HepG2 (cell line): ENCODE measurements at regions not wholly inside any gene's neighbourhood (a gene's known extent, or its start where the extent isn't known, plus 50 kb on each side); places are given as distances from the start of the nearest gene placed in this dataset.

ENCODE experiments used
- ATAC-seq: fragments of 200-7000 bp; cut with Tn5 transposase; 3 replicates; pipeline ENCODE4 v1.9.1; 2020; ENCODE audit warnings: mild to moderate bottlenecking, moderate library complexity
- BruUV-seq: library from RNA; stranded (reverse); fragments of 400-500 nt; replicated peaks from 2 replicates; lab custom pipeline; 2021; lab: Mats Ljungman, UMichigan
- CTCF ChIA-PET: fragments of 300-600 bp; formaldehyde crosslinking; extraction: SDS; loops from one replicate; lab custom pipeline; 2021; ENCODE audit warnings: low total read pairs, inconsistent platforms, low intra/inter-chr PET ratio; lab: Yijun Ruan, JAX
- POLR2A ChIA-PET: fragments of 350-600 bp; sonication (Branson Sonifier 250); formaldehyde crosslinking; loops from one replicate; lab custom pipeline; 2020; ENCODE audit warnings: antibody characterized with exemption, inconsistent platforms; lab: Yijun Ruan, JAX
- DNase-seq: peaks from one replicate; pipeline ENCODE4 v3.0.0-alpha.2; 2015; ENCODE audit warnings: low spot score
- FAIRE-seq: peaks from 3 replicates; lab custom pipeline; 2011; peaks lifted over from hg19 to GRCh38; lab: Jason Lieb, UNC
- H2AFZ ChIP-seq: one replicate; pipeline ENCODE4 v1.6.1; 2011; ENCODE audit warnings: low read length, inconsistent platforms
- H3K27ac ChIP-seq: fragments of 300-600 bp; 3 replicates; pipeline ENCODE4 v1.8.0; 2011; ENCODE audit warnings: mixed run types, mild to moderate bottlenecking, mixed read lengths, low read length, inconsistent platforms; ENCODE audit not compliant: insufficient read depth; ENCODE audit errors: extremely low read length
- H3K27me3 ChIP-seq, 2 experiments: fragments of 200-600 bp in 1 of 2; 2 replicates in 1 of 2; 3 replicates in 1 of 2; pipeline versions ENCODE4 v1.6.0 to v1.8.0; 2011; ENCODE audit warnings: low read length in 2 of 2, mild to moderate bottlenecking in 2 of 2, moderate library complexity in 2 of 2, inconsistent platforms in 1 of 2; ENCODE audit not compliant: insufficient read depth in 2 of 2, control insufficient read depth in 1 of 2
- H3K36me3 ChIP-seq, 2 experiments: fragments of 200-600 bp in 1 of 2; replicated peaks in 1 of 2; 2 replicates in 1 of 2; 3 replicates in 1 of 2; pipeline versions ENCODE4 v1.5.1 to v1.8.0; 2011; ENCODE audit warnings: low read length in 2 of 2, inconsistent platforms in 1 of 2; ENCODE audit not compliant: insufficient read depth in 2 of 2, control insufficient read depth in 1 of 2
- H3K4me1 ChIP-seq: 2 replicates; pipeline ENCODE4 v1.5.1; 2012; ENCODE audit warnings: low read length, inconsistent platforms; ENCODE audit not compliant: insufficient read depth
- H3K4me2 ChIP-seq: 2 replicates; pipeline ENCODE4 v1.6.0; 2011; ENCODE audit warnings: low read depth, low read length, inconsistent platforms
- H3K4me3 ChIP-seq, 3 experiments: fragments of 200-600 bp in 1 of 3; sonication (generic), shearing (Covaris generic) in 1 of 3; replicated peaks in 1 of 3; 2 replicates each; pipeline ENCODE4 v1.5.1; 2011 to 2016; ENCODE audit warnings: low read length in 3 of 3, inconsistent platforms in 2 of 3, low read depth in 2 of 3, mild to moderate bottlenecking in 2 of 3, control low read depth in 1 of 3, mixed read lengths in 1 of 3; ENCODE audit not compliant: insufficient read depth in 1 of 3
- H3K79me2 ChIP-seq: one replicate; pipeline ENCODE4 v1.6.1; 2011; ENCODE audit warnings: low read length, inconsistent platforms; ENCODE audit not compliant: insufficient read depth
- H3K9ac ChIP-seq: 2 replicates; pipeline ENCODE4 v1.6.0; 2011; ENCODE audit warnings: mild to moderate bottlenecking, low read depth, low read length, inconsistent platforms; ENCODE audit not compliant: insufficient read depth
- H3K9me3 ChIP-seq: 2 replicates; pipeline ENCODE4 v1.5.1; 2012; ENCODE audit warnings: mild to moderate bottlenecking, low read length
- H4K20me1 ChIP-seq: 2 replicates; pipeline ENCODE4 v1.6.0; 2011; ENCODE audit warnings: inconsistent platforms, mild to moderate bottlenecking, low read length, moderate library complexity; ENCODE audit not compliant: insufficient read depth
- CEBPG ChIP-seq: IDR thresholded peaks from 2 replicates; pipeline ENCODE4 v1.6.1; 2016
- FOSL2 ChIP-seq: sonication (generic); formaldehyde crosslinking; IDR thresholded peaks from 2 replicates; pipeline ENCODE4 v1.4.0; 2020; ENCODE audit warnings: missing genetic modification reagents
- HMGA1 ChIP-seq: sonication (generic); formaldehyde crosslinking; conservative IDR thresholded peaks from 2 replicates; pipeline ENCODE4 v1.4.0; 2020; ENCODE audit warnings: missing genetic modification reagents
- PHF20 ChIP-seq: sonication (generic); formaldehyde crosslinking; IDR thresholded peaks from 2 replicates; pipeline ENCODE4 v1.5.0; 2020; ENCODE audit warnings: mild to moderate bottlenecking, missing genetic modification reagents
- PHF8 ChIP-seq: sonication (generic); formaldehyde crosslinking; IDR thresholded peaks from 2 replicates; pipeline ENCODE4 v1.5.0; 2020; ENCODE audit warnings: missing genetic modification reagents
- TBX2 ChIP-seq: sonication (generic); formaldehyde crosslinking; IDR thresholded peaks from 2 replicates; pipeline ENCODE4 v1.5.0; 2020; ENCODE audit warnings: missing genetic modification reagents, mild to moderate bottlenecking, borderline replicate concordance
- TCF12 ChIP-seq, 2 experiments: fragments of 450-650 bp in 1 of 2; sonication (generic) in 1 of 2; formaldehyde crosslinking in 1 of 2; IDR thresholded peaks; 2 replicates each; pipeline versions ENCODE4 v1.6.1 to v1.8.0; 2017 to 2022; ENCODE audit warnings: antibody characterized with exemption in 1 of 2, mild to moderate bottlenecking in 1 of 2, missing genetic modification reagents in 1 of 2, moderate library complexity in 1 of 2
- XBP1 ChIP-seq: sonication (generic); formaldehyde crosslinking; IDR thresholded peaks from 2 replicates; pipeline ENCODE4 v1.5.0; 2020; ENCODE audit warnings: missing genetic modification reagents
- ZNF263 ChIP-seq: sonication (generic); formaldehyde crosslinking; IDR thresholded peaks from 2 replicates; pipeline ENCODE4 v1.4.0; 2020; ENCODE audit warnings: missing genetic modification reagents
- ZNF331 ChIP-seq: sonication (generic); formaldehyde crosslinking; IDR thresholded peaks from 2 replicates; pipeline ENCODE4 v1.4.0; 2020; ENCODE audit warnings: missing genetic modification reagents
- ZNF431 ChIP-seq: sonication (generic); formaldehyde crosslinking; IDR thresholded peaks from 2 replicates; pipeline ENCODE4 v1.9.0; 2022; ENCODE audit warnings: missing genetic modification reagents, low read depth, mild to moderate bottlenecking, borderline replicate concordance
- ZNF782 ChIP-seq: sonication (generic); formaldehyde crosslinking; IDR thresholded peaks from 2 replicates; pipeline ENCODE4 v1.4.0; 2020; ENCODE audit warnings: missing genetic modification reagents, mild to moderate bottlenecking, borderline replicate concordance
- WGBS: methylation state at CpG from one replicate; pipeline ENCODE4 v1.1.6; 2017; ENCODE audit warnings: low lambda C conversion rate; 5-methylcytosine and 5-hydroxymethylcytosine counted together
- in situ Hi-C: cut with HindIII; loops from 2 replicates; pipeline ENCODE4 v1.10.0; 2017; ENCODE audit warnings: low pct_unique_long_range_greater_than_20kb; ENCODE audit not compliant: extremely low pct_ligation_motif_present
- intact Hi-C: fragments of 100-400 bp; cut with micrococcal nuclease; formaldehyde crosslinking; loops from one replicate; pipeline ENCODE4 v1.10.0; 2022; ENCODE audit not compliant: unreplicated experiment
- TF ChIP-seq, protein P1 (sequence below): IDR thresholded peaks from 2 replicates; pipeline ENCODE4 v1.6.1; 2016
- TF ChIP-seq, protein P2 (sequence below): sonication (generic); formaldehyde crosslinking; IDR thresholded peaks from 2 replicates; pipeline ENCODE4 v1.5.0; 2020; ENCODE audit warnings: missing genetic modification reagents
- TF ChIP-seq, protein P3 (sequence below): sonication (generic); formaldehyde crosslinking; IDR thresholded peaks from 2 replicates; pipeline ENCODE4 v1.5.0; 2020; ENCODE audit warnings: missing genetic modification reagents, mild to moderate bottlenecking, borderline replicate concordance

DNA sequence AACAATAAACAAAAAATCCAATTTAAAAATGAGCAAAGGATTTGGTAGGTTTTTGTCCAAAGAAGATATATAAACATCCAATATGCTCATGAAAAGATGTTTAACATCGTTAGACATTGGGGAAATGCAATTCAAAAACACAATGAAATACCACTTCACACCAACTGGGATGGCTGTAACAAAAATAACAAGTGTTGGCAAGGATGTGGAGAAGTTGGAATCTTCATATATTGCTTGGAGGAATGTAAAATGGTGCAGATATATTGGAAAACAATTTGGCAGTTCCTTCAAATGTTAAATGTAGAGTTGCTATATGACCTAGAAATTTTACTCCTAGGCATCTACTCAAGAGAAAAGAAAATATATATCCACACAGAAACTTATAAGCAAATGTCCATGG is 224.3 kb downstream of the AUH start (continued):
- TF ChIP-seq TBX2 (CRISPR knock-in tag), result no peak
- no peak for TF ChIP-seq HMGA1 (CRISPR knock-in tag)
- no peak for TF ChIP-seq ZNF331
- no peak for TF ChIP-seq ZNF263 (CRISPR knock-in tag)

DNA sequence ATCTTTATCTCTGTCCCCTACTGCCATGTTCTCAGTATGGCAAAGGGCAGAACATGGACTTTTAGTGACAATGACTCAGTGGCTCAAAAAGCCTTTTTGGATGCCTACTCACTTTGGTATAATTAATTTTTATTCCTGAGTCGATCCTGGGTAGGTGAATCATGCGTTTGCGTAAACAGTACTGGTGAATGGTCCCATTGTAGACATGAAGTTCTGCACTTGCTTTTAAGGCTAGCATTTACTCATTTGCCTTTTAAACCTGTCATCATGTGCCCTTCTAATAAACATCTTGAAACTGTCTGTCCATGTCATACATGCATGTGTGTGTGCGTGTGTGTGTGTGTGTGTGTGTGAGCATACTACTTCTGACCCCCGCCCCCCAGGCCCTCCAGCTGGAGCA is 223.0 kb downstream of the AUH start:
- Histone ChIP-seq H3K36me3 (no peaks in the 10 kb centered on the region), H3K4me1 (peaks cover 22% of the 10 kb centered on the region), H2AFZ (no peak overlapping the region), H3K4me2 (no peak overlapping the region), H3K9ac (no peak overlapping the region), H3K4me3 (no peak overlapping the region), H3K9me3 (no peaks in the 10 kb centered on the region), H3K27me3 (no peaks in the 10 kb centered on the region), H4K20me1 (no peaks in the 10 kb centered on the region), H3K79me2 (no peaks in the 10 kb centered on the region), H3K27ac (no peak overlapping the region)
- in situ Hi-C loops (no loop called here), intact Hi-C loops (no loop called here)
- 64% methylated on average over 5 of the region's 5 CpGs for WGBS
- FAIRE-seq, result no peak
- no peak for ATAC-seq
- TF ChIP-seq, protein P1, sequence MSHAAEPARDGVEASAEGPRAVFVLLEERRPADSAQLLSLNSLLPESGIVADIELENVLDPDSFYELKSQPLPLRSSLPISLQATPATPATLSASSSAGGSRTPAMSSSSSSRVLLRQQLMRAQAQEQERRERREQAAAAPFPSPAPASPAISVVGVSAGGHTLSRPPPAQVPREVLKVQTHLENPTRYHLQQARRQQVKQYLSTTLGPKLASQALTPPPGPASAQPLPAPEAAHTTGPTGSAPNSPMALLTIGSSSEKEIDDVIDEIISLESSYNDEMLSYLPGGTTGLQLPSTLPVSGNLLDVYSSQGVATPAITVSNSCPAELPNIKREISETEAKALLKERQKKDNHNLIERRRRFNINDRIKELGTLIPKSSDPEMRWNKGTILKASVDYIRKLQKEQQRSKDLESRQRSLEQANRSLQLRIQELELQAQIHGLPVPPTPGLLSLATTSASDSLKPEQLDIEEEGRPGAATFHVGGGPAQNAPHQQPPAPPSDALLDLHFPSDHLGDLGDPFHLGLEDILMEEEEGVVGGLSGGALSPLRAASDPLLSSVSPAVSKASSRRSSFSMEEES (CRISPR knock-in tag), result no peak
- TF ChIP-seq FOSL2 (CRISPR knock-in tag), result peak; percentile 61
- ChIA-PET POLR2A (no interaction called here), CTCF (no interaction called here)
- BruUV-seq, result no TSS peak
- peak; percentile 54 for DNase-seq

DNA sequence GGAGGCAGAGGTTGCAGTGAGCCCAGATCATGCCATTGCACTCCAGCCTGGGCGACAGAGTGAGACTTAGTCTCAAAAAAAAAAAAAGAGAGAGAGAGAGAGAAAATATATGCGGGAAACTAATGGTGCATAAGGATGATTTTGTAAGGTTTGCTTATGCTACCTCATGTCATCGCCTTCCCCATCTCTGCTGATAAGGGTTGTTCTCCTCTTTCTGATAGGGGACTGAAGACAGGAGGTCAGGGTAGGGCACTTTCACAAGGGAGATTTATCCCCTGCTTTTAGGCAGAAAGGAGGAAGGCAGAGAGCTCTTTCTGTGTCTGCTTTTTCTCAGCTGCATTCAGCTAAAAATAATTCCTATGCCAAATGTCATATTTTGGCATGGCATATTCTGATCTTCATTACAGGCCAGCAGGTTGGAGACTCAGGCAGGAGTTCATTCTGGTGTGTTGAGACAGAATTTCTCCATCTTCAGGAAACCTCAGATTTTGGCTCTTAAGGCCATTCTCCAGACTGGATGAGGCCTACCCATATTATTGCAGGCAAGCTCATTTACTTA is 220.2 kb downstream of the AUH start:
- ATAC-seq (no peak), DNase-seq (no peak), FAIRE-seq (no peak)
- H3K79me2 ChIP-seq, result no peaks in the 10 kb centered on the region
- BruUV-seq, result no TSS peak
- ChIA-PET POLR2A (no interaction called here), CTCF (no interaction called here)
- no peaks in the 10 kb centered on the region for H3K36me3 ChIP-seq
- no peaks in the 10 kb centered on the region for H3K27me3 ChIP-seq
- H3K4me1 ChIP-seq, result peaks cover 35% of the 10 kb centered on the region
- WGBS, result 67% methylated on average over 3 of the region's 3 CpGs
- H3K4me3 ChIP-seq, result no peak overlapping the region
- H3K9ac ChIP-seq, result no peak overlapping the region
- no peaks in the 10 kb centered on the region for H4K20me1 ChIP-seq
- intact Hi-C loops (no loop called here), in situ Hi-C loops (no loop called here)
- no peak overlapping the region for H2AFZ ChIP-seq
- no peak overlapping the region for H3K27ac ChIP-seq
- no peak overlapping the region for H3K4me2 ChIP-seq
- H3K9me3 ChIP-seq, result no peaks in the 10 kb centered on the region
- no peak for TF ChIP-seq CEBPG (CRISPR knock-in tag)
- TF ChIP-seq ZNF431 (CRISPR knock-in tag), result no peak
- no peak for TF ChIP-seq PHF8 (CRISPR knock-in tag)
- TF ChIP-seq, protein P2, sequence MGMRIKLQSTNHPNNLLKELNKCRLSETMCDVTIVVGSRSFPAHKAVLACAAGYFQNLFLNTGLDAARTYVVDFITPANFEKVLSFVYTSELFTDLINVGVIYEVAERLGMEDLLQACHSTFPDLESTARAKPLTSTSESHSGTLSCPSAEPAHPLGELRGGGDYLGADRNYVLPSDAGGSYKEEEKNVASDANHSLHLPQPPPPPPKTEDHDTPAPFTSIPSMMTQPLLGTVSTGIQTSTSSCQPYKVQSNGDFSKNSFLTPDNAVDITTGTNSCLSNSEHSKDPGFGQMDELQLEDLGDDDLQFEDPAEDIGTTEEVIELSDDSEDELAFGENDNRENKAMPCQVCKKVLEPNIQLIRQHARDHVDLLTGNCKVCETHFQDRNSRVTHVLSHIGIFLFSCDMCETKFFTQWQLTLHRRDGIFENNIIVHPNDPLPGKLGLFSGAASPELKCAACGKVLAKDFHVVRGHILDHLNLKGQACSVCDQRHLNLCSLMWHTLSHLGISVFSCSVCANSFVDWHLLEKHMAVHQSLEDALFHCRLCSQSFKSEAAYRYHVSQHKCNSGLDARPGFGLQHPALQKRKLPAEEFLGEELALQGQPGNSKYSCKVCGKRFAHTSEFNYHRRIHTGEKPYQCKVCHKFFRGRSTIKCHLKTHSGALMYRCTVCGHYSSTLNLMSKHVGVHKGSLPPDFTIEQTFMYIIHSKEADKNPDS (CRISPR knock-in tag), result no peak
- TF ChIP-seq TCF12 (IDR thresholded peaks at IDR 0.05), result no peak
- no peak for TF ChIP-seq TCF12 (CRISPR knock-in tag; IDR thresholded peaks at IDR 0.05)
- TF ChIP-seq XBP1 (CRISPR knock-in tag), result no peak
- no peak for TF ChIP-seq ZNF782 (CRISPR knock-in tag)
- TF ChIP-seq PHF20 (CRISPR knock-in tag), result no peak
- TF ChIP-seq, protein P3, sequence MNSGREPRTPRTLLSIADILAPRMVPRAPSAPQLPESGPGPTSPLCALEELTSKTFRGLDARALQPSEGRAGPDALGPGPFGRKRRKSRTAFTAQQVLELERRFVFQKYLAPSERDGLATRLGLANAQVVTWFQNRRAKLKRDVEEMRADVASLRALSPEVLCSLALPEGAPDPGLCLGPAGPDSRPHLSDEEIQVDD, result no peak
